ENCODE measurements at regions not wholly inside any gene's neighbourhood (a gene's known extent, or its start where the extent isn't known, plus 50 kb on each side); places are given as distances from the start of the nearest gene placed in this dataset.
"Not testable (repeated sequence)": the region's sequence is repeated elsewhere in the genome, so short reads cannot be mapped to it uniquely, and the experiment has no call there.

DNA sequence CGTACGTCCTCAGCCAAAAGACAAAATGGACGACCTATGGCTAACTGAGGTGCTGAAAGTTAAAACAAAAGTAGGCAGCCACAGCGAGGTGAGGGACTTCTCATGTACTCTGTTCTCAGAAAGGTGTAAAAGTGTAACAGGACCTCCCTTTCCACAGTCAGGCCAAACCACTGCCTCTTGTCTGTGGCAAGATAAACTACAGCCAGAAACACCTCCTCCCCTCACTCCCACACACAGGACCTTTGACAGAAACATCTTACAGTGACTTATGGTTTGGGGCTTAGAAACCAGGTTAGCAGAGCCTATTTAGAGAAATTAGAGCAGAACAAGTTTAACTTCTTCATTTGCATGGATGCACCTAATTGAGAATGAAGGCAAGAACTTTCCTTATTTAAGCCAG, 499.1 kb upstream of the GRIN3A start:
- no peak overlapping the region for H3K27ac ChIP-seq (ENCODE audit: low read length)
- H3K36me3 ChIP-seq (ENCODE audit: control insufficient read depth, insufficient read depth, low read length): no peaks in the 10 kb centered on the region
- no TSS peak for BruUV-seq (replicated peaks)
- H3K9me3 ChIP-seq (ENCODE audit: control insufficient read depth, insufficient read depth, low read depth, low read length): no peaks in the 10 kb centered on the region
- H3K4me3 ChIP-seq (ENCODE audit: low read depth in 2 of 2, low read length in 2 of 2): no peak overlapping the region
- ATAC-seq (no peak), DNase-seq (ENCODE audit: low read depth, low spot score) (no peak)
- in situ Hi-C loops (cut with HindIII; ENCODE audit: low pct_unique_long_range_greater_than_20kb, low sequenced_read_pairs) (no loop called here), intact Hi-C loops (cut with micrococcal nuclease; ENCODE audit: unreplicated experiment) (no loop called here)
- ChIA-PET POLR2A (no interaction called here), CTCF (no interaction called here)
- TF ChIP-seq TCF7L2 (IDR thresholded peaks at IDR 0.05; ENCODE audit: low read depth, low read length) (no peak), SIN3A (IDR thresholded peaks at IDR 0.05; ENCODE audit: borderline replicate concordance, insufficient read depth, low read depth, low read length) (no peak)
- TF ChIP-seq, protein P1, sequence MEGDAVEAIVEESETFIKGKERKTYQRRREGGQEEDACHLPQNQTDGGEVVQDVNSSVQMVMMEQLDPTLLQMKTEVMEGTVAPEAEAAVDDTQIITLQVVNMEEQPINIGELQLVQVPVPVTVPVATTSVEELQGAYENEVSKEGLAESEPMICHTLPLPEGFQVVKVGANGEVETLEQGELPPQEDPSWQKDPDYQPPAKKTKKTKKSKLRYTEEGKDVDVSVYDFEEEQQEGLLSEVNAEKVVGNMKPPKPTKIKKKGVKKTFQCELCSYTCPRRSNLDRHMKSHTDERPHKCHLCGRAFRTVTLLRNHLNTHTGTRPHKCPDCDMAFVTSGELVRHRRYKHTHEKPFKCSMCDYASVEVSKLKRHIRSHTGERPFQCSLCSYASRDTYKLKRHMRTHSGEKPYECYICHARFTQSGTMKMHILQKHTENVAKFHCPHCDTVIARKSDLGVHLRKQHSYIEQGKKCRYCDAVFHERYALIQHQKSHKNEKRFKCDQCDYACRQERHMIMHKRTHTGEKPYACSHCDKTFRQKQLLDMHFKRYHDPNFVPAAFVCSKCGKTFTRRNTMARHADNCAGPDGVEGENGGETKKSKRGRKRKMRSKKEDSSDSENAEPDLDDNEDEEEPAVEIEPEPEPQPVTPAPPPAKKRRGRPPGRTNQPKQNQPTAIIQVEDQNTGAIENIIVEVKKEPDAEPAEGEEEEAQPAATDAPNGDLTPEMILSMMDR (IDR thresholded peaks at IDR 0.05): no peak
- TF ChIP-seq, protein P2, sequence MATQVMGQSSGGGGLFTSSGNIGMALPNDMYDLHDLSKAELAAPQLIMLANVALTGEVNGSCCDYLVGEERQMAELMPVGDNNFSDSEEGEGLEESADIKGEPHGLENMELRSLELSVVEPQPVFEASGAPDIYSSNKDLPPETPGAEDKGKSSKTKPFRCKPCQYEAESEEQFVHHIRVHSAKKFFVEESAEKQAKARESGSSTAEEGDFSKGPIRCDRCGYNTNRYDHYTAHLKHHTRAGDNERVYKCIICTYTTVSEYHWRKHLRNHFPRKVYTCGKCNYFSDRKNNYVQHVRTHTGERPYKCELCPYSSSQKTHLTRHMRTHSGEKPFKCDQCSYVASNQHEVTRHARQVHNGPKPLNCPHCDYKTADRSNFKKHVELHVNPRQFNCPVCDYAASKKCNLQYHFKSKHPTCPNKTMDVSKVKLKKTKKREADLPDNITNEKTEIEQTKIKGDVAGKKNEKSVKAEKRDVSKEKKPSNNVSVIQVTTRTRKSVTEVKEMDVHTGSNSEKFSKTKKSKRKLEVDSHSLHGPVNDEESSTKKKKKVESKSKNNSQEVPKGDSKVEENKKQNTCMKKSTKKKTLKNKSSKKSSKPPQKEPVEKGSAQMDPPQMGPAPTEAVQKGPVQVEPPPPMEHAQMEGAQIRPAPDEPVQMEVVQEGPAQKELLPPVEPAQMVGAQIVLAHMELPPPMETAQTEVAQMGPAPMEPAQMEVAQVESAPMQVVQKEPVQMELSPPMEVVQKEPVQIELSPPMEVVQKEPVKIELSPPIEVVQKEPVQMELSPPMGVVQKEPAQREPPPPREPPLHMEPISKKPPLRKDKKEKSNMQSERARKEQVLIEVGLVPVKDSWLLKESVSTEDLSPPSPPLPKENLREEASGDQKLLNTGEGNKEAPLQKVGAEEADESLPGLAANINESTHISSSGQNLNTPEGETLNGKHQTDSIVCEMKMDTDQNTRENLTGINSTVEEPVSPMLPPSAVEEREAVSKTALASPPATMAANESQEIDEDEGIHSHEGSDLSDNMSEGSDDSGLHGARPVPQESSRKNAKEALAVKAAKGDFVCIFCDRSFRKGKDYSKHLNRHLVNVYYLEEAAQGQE (IDR thresholded peaks at IDR 0.05; ENCODE audit: insufficient read depth in 1 of 2, low read depth in 2 of 2, low read length in 1 of 2): no peak
- no peaks in the 10 kb centered on the region for H3K4me1 ChIP-seq (ENCODE audit: control insufficient read depth, insufficient read depth, low read length)
- H3K27me3 ChIP-seq (ENCODE audit: control insufficient read depth, insufficient read depth, low read length): no peaks in the 10 kb centered on the region

DNA sequence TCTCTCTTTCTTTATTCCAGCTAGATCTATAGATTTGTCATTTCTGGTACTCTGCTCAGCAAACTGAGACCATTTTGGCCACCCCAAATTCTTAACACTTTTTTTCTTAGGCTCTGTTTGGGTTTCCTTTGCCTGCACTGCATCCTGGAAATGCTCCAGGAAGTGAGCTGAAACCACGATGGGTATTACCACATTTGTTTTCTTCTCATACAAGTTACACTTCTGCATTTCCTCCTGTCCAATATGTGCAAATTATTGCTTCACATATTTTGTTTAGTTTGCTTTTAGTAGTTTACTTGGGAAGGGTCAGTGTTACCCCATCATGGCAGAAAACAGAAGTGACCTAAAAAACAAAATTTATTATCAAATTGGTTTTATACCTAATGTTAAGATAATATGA, 498.6 kb upstream of the GRIN3A start:
- DNase-seq (ENCODE audit: low read depth, low spot score) (no peak), ATAC-seq (no peak)
- TF ChIP-seq TCF7L2 (IDR thresholded peaks at IDR 0.05; ENCODE audit: low read depth, low read length) (no peak), SIN3A (IDR thresholded peaks at IDR 0.05; ENCODE audit: borderline replicate concordance, insufficient read depth, low read depth, low read length) (no peak), POLR2AphosphoS5 (IDR thresholded peaks at IDR 0.05; ENCODE audit: low read depth, low read length) (no peak)
- TF ChIP-seq, protein P2 (IDR thresholded peaks at IDR 0.05; ENCODE audit: insufficient read depth in 1 of 2, low read depth in 2 of 2, low read length in 1 of 2): no peak
- TF ChIP-seq, protein P1 (IDR thresholded peaks at IDR 0.05): no peak
- H3K4me3 ChIP-seq (ENCODE audit: low read depth in 2 of 2, low read length in 2 of 2): no peak overlapping the region
- intact Hi-C loops (cut with micrococcal nuclease; ENCODE audit: unreplicated experiment) (no loop called here), in situ Hi-C loops (cut with HindIII; ENCODE audit: low pct_unique_long_range_greater_than_20kb, low sequenced_read_pairs) (no loop called here)
- CTCF ChIA-PET: no interaction called here
- no peaks in the 10 kb centered on the region for H3K4me1 ChIP-seq (ENCODE audit: control insufficient read depth, insufficient read depth, low read length)
- no peaks in the 10 kb centered on the region for H3K9me3 ChIP-seq (ENCODE audit: control insufficient read depth, insufficient read depth, low read depth, low read length)
- POLR2A ChIA-PET: no interaction called here
- BruUV-seq (replicated peaks): no TSS peak
- H3K27me3 ChIP-seq (ENCODE audit: control insufficient read depth, insufficient read depth, low read length): no peaks in the 10 kb centered on the region
- H3K27ac ChIP-seq (ENCODE audit: low read length): no peak overlapping the region
- H3K36me3 ChIP-seq (ENCODE audit: control insufficient read depth, insufficient read depth, low read length): no peaks in the 10 kb centered on the region

DNA sequence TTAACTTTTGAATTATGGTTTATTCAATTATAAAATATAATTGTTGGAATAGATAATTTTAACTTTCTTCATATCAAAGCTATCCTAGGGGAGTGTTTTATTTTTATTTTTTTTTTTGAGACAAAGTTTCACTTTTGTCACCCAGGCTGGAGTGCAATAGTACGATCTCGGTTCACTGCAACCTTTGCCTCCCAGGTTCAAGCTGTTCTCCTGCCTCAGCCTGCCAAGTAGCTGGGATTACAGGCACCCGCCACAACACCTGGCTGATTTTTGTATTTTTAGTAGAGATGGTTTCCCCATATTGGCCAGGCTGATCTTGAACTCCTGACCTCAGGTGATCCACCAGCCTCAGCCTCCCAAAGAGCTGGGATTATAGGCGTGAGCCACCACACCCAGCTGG, 489.0 kb upstream of the GRIN3A start:
- intact Hi-C loops (cut with micrococcal nuclease; ENCODE audit: unreplicated experiment); H3K27me3 ChIP-seq (ENCODE audit: control insufficient read depth, insufficient read depth, low read length); POLR2A ChIA-PET; CTCF ChIA-PET; H3K4me3 ChIP-seq (ENCODE audit: low read depth in 2 of 2, low read length in 2 of 2); H3K9me3 ChIP-seq (ENCODE audit: control insufficient read depth, insufficient read depth, low read depth, low read length); H3K4me1 ChIP-seq (ENCODE audit: control insufficient read depth, insufficient read depth, low read length); H3K36me3 ChIP-seq (ENCODE audit: control insufficient read depth, insufficient read depth, low read length); BruUV-seq (replicated peaks); in situ Hi-C loops (cut with HindIII; ENCODE audit: low pct_unique_long_range_greater_than_20kb, low sequenced_read_pairs); DNase-seq (ENCODE audit: low read depth, low spot score); H3K27ac ChIP-seq (ENCODE audit: low read length); ATAC-seq: not testable (repeated sequence)
